Stimulated activated naive B cell treated with anti-CD40 and anti-IgM and Interleukin-4, amounts not matched to agents 10 μg/mL and 1 μg/mL and 100 μg/mL, for 72 hours (primary cell): ENCODE measurements at regions not wholly inside any gene's neighbourhood (a gene's known extent, or its start where the extent isn't known, plus 50 kb on each side); places are given as distances from the start of the nearest gene placed in this dataset.

Experiments used
- ATAC-seq, 2 donors: fragments of 150-1000 bp; cut with Tn5 transposase; replicated peaks; 2 replicates each; pipeline ENCODE4 v1.10.0; 2021; ENCODE audit warnings: moderate library complexity in 1 of 2
- DNase-seq: peaks from one replicate; pipeline ENCODE4 v3.0.0; 2021
- H3K27ac Mint-ChIP-seq: one replicate; pipeline ENCODE4 v1.8.0; 2022; ENCODE audit warnings: mild to moderate bottlenecking, mixed read lengths
- H3K27me3 Mint-ChIP-seq, 2 donors: one replicate each; pipeline ENCODE4 v1.8.0; 2022; ENCODE audit warnings: mixed read lengths in 2 of 2
- H3K36me3 Mint-ChIP-seq, 2 donors: one replicate each; pipeline ENCODE4 v1.8.0; 2022; ENCODE audit warnings: mixed read lengths in 2 of 2, mild to moderate bottlenecking in 1 of 2
- H3K4me1 Mint-ChIP-seq, 2 donors: one replicate each; pipeline ENCODE4 v1.8.0; 2022; ENCODE audit warnings: mixed read lengths in 2 of 2, mild to moderate bottlenecking in 1 of 2
- H3K4me3 Mint-ChIP-seq, 2 donors: one replicate each; pipeline ENCODE4 v1.8.0; 2022; ENCODE audit warnings: mild to moderate bottlenecking in 2 of 2, mixed read lengths in 2 of 2, moderate library complexity in 1 of 2
- H3K9me3 Mint-ChIP-seq, 2 donors: one replicate each; pipeline ENCODE4 v1.8.0; 2022; ENCODE audit warnings: mixed read lengths in 2 of 2, mild to moderate bottlenecking in 1 of 2

DNA sequence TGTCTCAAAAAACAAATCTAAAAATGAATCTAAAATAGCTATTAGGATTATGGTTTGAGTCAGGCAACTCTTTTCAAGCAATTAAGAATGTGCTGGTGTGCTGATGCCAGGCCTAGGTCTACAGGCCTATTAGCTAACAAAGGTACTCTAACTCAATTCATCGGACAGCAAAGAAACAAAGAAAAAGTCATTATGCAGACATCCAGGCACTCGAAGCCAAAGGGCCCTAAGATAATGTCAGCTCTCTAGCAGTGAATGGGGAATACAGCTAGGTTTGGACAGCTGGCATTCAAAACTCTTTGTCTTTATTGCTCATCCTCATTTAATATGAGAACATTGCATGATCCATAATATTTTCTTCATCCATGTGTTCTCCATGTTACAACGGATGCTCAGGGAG, 108.5 kb downstream of the TMEM114 start:
- H3K9me3 Mint-ChIP-seq: peaks cover 1 to 7% of the 10 kb centered on the region in 2 donors
- no peak overlapping the region for H3K27ac Mint-ChIP-seq
- ATAC-seq: no peak
- no peak overlapping the region for H3K4me3 Mint-ChIP-seq
- H3K4me1 Mint-ChIP-seq: no peaks in the 10 kb centered on the region
- H3K36me3 Mint-ChIP-seq: no peaks in the 10 kb centered on the region
- H3K27me3 Mint-ChIP-seq: peaks cover 0 to 13% of the 10 kb centered on the region in 2 donors
- no peak for DNase-seq

- no peak overlapping the region for H3K4me3 Mint-ChIP-seq
- peaks cover 0 to 7% of the 10 kb centered on the region in 2 donors for H3K9me3 Mint-ChIP-seq
- H3K36me3 Mint-ChIP-seq: no peaks in the 10 kb centered on the region
- DNase-seq: no peak
- H3K27me3 Mint-ChIP-seq: peaks cover 0 to 13% of the 10 kb centered on the region in 2 donors
- no peak overlapping the region for H3K27ac Mint-ChIP-seq
- ATAC-seq: no peak
- no peaks in the 10 kb centered on the region for H3K4me1 Mint-ChIP-seq
These were observed 113.5 kb downstream of the TMEM114 start for GRCh38 chr16:8476824-8477223.

DNA sequence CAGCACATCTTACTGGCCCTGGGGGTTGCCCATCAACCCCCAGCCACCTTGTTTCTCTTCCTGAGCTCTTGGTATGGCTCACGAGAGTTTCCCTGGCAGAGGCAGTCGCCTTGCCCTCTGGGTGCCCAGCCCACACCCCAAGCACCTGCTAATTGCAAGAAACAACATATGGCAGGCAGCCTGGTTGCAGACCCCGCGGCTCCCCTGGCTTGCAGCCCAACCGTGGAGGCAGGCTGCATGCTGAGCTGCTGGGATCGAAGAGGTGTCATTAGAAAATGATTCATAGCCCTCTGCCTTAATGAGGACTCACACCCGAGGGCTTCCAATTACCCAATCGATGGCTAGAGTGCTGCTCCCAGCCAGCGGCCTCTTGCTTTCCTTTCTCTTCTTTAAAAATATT, 115.7 kb downstream of the TMEM114 start:
- Mint-ChIP-seq H3K36me3 (no peaks in the 10 kb centered on the region), H3K27me3 (peaks cover 0 to 9% of the 10 kb centered on the region in 2 donors), H3K4me3 (no peak overlapping the region), H3K9me3 (peaks cover 1 to 6% of the 10 kb centered on the region in 2 donors), H3K27ac (no peak overlapping the region), H3K4me1 (no peaks in the 10 kb centered on the region)
- DNase-seq: no peak
- no peak for ATAC-seq

GRCh38 chr16:8469102-8469778, 121.1 kb downstream of the TMEM114 start:
- no peak overlapping the region for H3K27ac Mint-ChIP-seq
- ATAC-seq: no peak
- no peaks in the 10 kb centered on the region for H3K4me1 Mint-ChIP-seq

DNA sequence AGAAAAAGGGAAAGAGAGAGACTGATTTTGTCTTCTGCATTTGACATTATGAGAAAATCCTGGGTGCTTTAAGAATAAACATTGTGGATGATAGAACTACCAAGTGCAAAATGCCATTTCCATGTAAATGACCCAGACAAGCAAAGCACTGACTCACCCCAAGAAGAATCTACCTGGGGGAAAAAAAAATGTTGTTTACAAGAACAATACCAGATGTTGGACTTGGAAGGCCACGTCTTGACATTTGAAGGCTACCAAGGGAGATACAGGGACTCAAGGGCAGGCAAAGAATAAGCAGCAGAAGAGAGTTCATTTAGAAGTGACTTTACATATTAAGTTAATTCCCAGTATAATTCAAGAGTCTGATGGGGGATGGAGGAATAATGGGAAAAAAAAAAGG, 125.3 kb downstream of the TMEM114 start:
- no peak overlapping the region for H3K27ac Mint-ChIP-seq
- peaks cover 10 to 16% of the 10 kb centered on the region in 2 donors for H3K27me3 Mint-ChIP-seq
- H3K4me3 Mint-ChIP-seq: no peak overlapping the region
- peaks cover 2 to 7% of the 10 kb centered on the region in 2 donors for H3K9me3 Mint-ChIP-seq
- no peaks in the 10 kb centered on the region for H3K36me3 Mint-ChIP-seq
- no peak for ATAC-seq
- DNase-seq: no peak
- no peaks in the 10 kb centered on the region for H3K4me1 Mint-ChIP-seq

More at GRCh38 chr16:8469102-8469778, 121.1 kb downstream of the TMEM114 start:
- peaks cover 0 to 8% of the 10 kb centered on the region in 2 donors for H3K27me3 Mint-ChIP-seq
- no peak overlapping the region for H3K4me3 Mint-ChIP-seq
- peaks cover 1 to 4% of the 10 kb centered on the region in 2 donors for H3K9me3 Mint-ChIP-seq
- H3K36me3 Mint-ChIP-seq: no peaks in the 10 kb centered on the region
- no peak for DNase-seq

GRCh38 chr16:8459085-8459733, 131.1 kb downstream of the TMEM114 start:
- no peaks in the 10 kb centered on the region for H3K4me1 Mint-ChIP-seq
- H3K27ac Mint-ChIP-seq: no peak overlapping the region
- H3K36me3 Mint-ChIP-seq: no peaks in the 10 kb centered on the region
- peaks cover 11 to 13% of the 10 kb centered on the region in 2 donors for H3K27me3 Mint-ChIP-seq
- peaks cover 4 to 6% of the 10 kb centered on the region in 2 donors for H3K9me3 Mint-ChIP-seq
- DNase-seq: no peak
- H3K4me3 Mint-ChIP-seq: no peak overlapping the region
- no peak for ATAC-seq

GRCh38 chr16:8458481-8459046, 131.7 kb downstream of the TMEM114 start:
- Mint-ChIP-seq H3K4me1 (no peaks in the 10 kb centered on the region), H3K36me3 (no peaks in the 10 kb centered on the region), H3K9me3 (peaks cover 5 to 8% of the 10 kb centered on the region in 2 donors), H3K27me3 (peaks cover 11 to 16% of the 10 kb centered on the region in 2 donors), H3K27ac (no peak overlapping the region), H3K4me3 (no peak overlapping the region)
- DNase-seq (no peak), ATAC-seq (no peak)

DNA sequence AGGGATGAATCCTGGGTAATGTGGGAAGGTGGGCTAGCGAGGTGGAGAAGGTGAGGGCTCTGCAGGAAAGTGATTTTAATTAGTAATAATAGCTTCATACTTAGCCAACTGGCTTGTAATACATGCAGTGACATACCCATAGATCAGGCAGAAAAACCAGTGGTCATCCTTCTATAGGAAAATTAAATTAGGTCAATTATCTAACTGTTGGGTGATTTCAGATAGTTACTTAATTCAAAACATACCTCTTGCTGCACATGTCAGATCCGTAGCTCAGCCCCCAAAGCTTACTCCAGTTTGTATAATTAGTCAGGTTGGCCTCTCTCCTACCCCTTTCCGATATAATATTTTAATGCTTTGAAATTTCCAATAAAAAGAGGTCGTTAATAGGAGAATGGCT, 137.0 kb downstream of the TMEM114 start:
- H3K27me3 Mint-ChIP-seq: peaks cover 0 to 6% of the 10 kb centered on the region in 2 donors
- H3K9me3 Mint-ChIP-seq: peaks cover 3 to 4% of the 10 kb centered on the region in 2 donors
- no peaks in the 10 kb centered on the region for H3K4me1 Mint-ChIP-seq
- DNase-seq (no peak), ATAC-seq (no peak)
- H3K4me3 Mint-ChIP-seq: no peak overlapping the region
- no peak overlapping the region for H3K27ac Mint-ChIP-seq
- no peaks in the 10 kb centered on the region for H3K36me3 Mint-ChIP-seq

- no peaks in the 10 kb centered on the region for H3K4me1 Mint-ChIP-seq
- DNase-seq (no peak), ATAC-seq (no peak)
- H3K27me3 Mint-ChIP-seq: peaks cover 0 to 6% of the 10 kb centered on the region in 2 donors
- no peak overlapping the region for H3K4me3 Mint-ChIP-seq
- H3K27ac Mint-ChIP-seq: no peak overlapping the region
- H3K36me3 Mint-ChIP-seq: no peaks in the 10 kb centered on the region
- H3K9me3 Mint-ChIP-seq: peaks cover 3 to 4% of the 10 kb centered on the region in 2 donors
These were observed 137.4 kb downstream of the TMEM114 start for GRCh38 chr16:8452941-8453340.

GRCh38 chr16:8436931-8437330, 153.4 kb downstream of the TMEM114 start:
- peaks cover 7 to 9% of the 10 kb centered on the region in 2 donors for H3K9me3 Mint-ChIP-seq
- no peaks in the 10 kb centered on the region for H3K4me1 Mint-ChIP-seq
- no peak for ATAC-seq
- no peak for DNase-seq
- H3K27me3 Mint-ChIP-seq: peaks cover 4 to 5% of the 10 kb centered on the region in 2 donors
- H3K36me3 Mint-ChIP-seq: peaks cover 0 to 3% of the 10 kb centered on the region in 2 donors
- no peak overlapping the region for H3K27ac Mint-ChIP-seq
- no peak overlapping the region for H3K4me3 Mint-ChIP-seq

- Mint-ChIP-seq H3K4me1 (no peaks in the 10 kb centered on the region), H3K27me3 (peaks cover 0 to 5% of the 10 kb centered on the region in 2 donors), H3K9me3 (no peaks in the 10 kb centered on the region), H3K4me3 (no peak overlapping the region), H3K27ac (no peak overlapping the region), H3K36me3 (no peaks in the 10 kb centered on the region)
- ATAC-seq (no peak), DNase-seq (no peak)
These were observed 158.5 kb downstream of the TMEM114 start for GRCh38 chr16:8431783-8432182.

GRCh38 chr16:8430401-8430800, 159.9 kb downstream of the TMEM114 start:
- Mint-ChIP-seq H3K4me1 (no peaks in the 10 kb centered on the region), H3K27me3 (peaks cover 0 to 5% of the 10 kb centered on the region in 2 donors), H3K4me3 (no peak overlapping the region), H3K36me3 (no peaks in the 10 kb centered on the region), H3K9me3 (no peaks in the 10 kb centered on the region), H3K27ac (no peak overlapping the region)
- DNase-seq (no peak), ATAC-seq (no peak)

DNA sequence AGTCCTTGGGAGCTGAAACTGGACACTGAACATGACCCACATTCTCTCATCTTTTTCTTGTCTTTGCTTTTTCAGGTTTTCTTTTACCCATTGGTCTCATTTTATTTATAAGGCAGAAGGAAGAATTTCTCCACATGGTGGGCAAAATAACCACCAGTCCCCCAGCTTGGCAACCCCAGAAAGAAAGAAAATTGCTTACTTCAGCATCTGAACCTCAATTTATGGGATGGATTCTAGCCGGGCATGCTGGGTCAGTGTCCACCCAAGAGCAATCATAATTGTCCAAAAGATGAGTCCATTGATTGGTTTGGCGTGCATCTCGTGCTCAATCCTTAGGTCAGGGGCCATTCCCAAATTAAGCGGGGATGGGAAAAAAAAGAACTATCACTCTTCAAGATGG, 163.7 kb downstream of the TMEM114 start:
- no peaks in the 10 kb centered on the region for H3K9me3 Mint-ChIP-seq
- ATAC-seq (no peak), DNase-seq (no peak)
- no peak overlapping the region for H3K4me3 Mint-ChIP-seq
- peaks cover 0 to 5% of the 10 kb centered on the region in 2 donors for H3K27me3 Mint-ChIP-seq
- no peaks in the 10 kb centered on the region for H3K36me3 Mint-ChIP-seq
- H3K27ac Mint-ChIP-seq: no peak overlapping the region
- H3K4me1 Mint-ChIP-seq: no peaks in the 10 kb centered on the region

DNA sequence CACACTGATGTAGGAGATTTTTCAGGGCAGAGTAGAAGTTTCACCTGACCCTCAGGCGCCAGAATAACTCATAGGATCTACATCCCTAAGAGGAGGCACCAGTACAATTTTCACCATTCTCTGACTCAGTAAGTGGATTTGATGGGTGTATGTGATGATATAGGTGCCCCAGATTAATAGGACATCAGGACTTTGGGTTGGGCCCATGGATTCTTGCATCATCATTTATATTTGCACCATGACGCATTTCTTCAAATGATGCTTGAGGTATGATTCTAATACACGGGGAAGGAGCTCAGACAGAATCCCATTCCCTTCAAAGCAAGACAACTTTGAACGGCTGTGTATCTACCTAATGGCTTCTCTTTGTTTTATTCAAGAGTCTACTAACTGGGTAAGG, 173.2 kb downstream of the TMEM114 start:
- no peaks in the 10 kb centered on the region for H3K4me1 Mint-ChIP-seq
- H3K27ac Mint-ChIP-seq: no peak overlapping the region
- DNase-seq (no peak), ATAC-seq (no peak)
- H3K36me3 Mint-ChIP-seq: no peaks in the 10 kb centered on the region
- H3K4me3 Mint-ChIP-seq: no peak overlapping the region
- peaks cover 0 to 1% of the 10 kb centered on the region in 2 donors for H3K9me3 Mint-ChIP-seq
- H3K27me3 Mint-ChIP-seq: no peaks in the 10 kb centered on the region
